ENCODE measurements at regions not wholly inside any gene's neighbourhood (a gene's known extent, or its start where the extent isn't known, plus 50 kb on each side); places are given as distances from the start of the nearest gene placed in this dataset.

GRCh38 chr16:85250609-85251223, 138.4 kb upstream of the CIBAR2 start:
- TF ChIP-seq CTCF (IDR thresholded peaks at IDR 0.05; ENCODE audit: poor library complexity) (no peak), EZH2 (IDR thresholded peaks at IDR 0.05; ENCODE audit: borderline replicate concordance) (no peak), EZH2phosphoT487 (IDR thresholded peaks at IDR 0.05; ENCODE audit: low read depth, severe bottlenecking, unreplicated experiment) (no peak)

All from hepatocyte (in vitro differentiated cells).